IMR-90 (cell line): ENCODE measurements at regions not wholly inside any gene's neighbourhood (a gene's known extent, or its start where the extent isn't known, plus 50 kb on each side); places are given as distances from the start of the nearest gene placed in this dataset.
"Not testable (repeated sequence)": the region's sequence is repeated elsewhere in the genome, so short reads cannot be mapped to it uniquely, and the experiment has no call there.

Experiments
- ATAC-seq: fragments of 200-7000 bp; cut with Tn5 transposase; 2 replicates; pipeline ENCODE4 v1.9.1; 2020; ENCODE audit warnings: low read depth, mild to moderate bottlenecking, moderate library complexity
- BruUV-seq: library from RNA; stranded (reverse); fragments of 400-500 nt; replicated peaks from 2 replicates; lab custom pipeline; 2021; lab: Mats Ljungman, UMichigan
- CTCF ChIA-PET: fragments of 300-600 bp; formaldehyde crosslinking; extraction: SDS; loops from one replicate; lab custom pipeline; 2021; ENCODE audit warnings: antibody characterized with exemption; lab: Yijun Ruan, JAX
- POLR2A ChIA-PET: fragments of 300-600 bp; sonication (Branson Sonifier 250); formaldehyde crosslinking; loops from one replicate; lab custom pipeline; 2022; ENCODE audit warnings: antibody characterized with exemption; ENCODE audit not compliant: unreplicated experiment; lab: Charles Lee
- DNase-seq: peaks from one replicate; pipeline ENCODE4 v3.0.0; 2013
- H2AFZ ChIP-seq: replicated peaks from 2 replicates; pipeline ENCODE3; 2013; ENCODE audit warnings: low read length, mild to moderate bottlenecking; ENCODE audit not compliant: poor library complexity
- H2AK5ac ChIP-seq: 2 replicates; pipeline ENCODE4 v1.6.1; 2013; ENCODE audit warnings: low read depth, low read length, inconsistent platforms
- H2AK9ac ChIP-seq: replicated peaks from 2 replicates; pipeline ENCODE3; 2013; ENCODE audit warnings: mild to moderate bottlenecking, low read depth, low read length, moderate library complexity; ENCODE audit not compliant: poor library complexity
- H2BK120ac ChIP-seq: 2 replicates; pipeline ENCODE4 v1.6.1; 2013; ENCODE audit warnings: low read depth, low read length, inconsistent platforms
- H2BK15ac ChIP-seq: 3 replicates; pipeline ENCODE4 v1.6.1; 2013; ENCODE audit warnings: low read depth, low read length, inconsistent platforms
- H2BK20ac ChIP-seq: 2 replicates; pipeline ENCODE4 v1.6.1; 2013; ENCODE audit warnings: low read depth, mild to moderate bottlenecking, inconsistent platforms, low read length, moderate library complexity
- H2BK5ac ChIP-seq: 2 replicates; pipeline ENCODE4 v1.6.1; 2013; ENCODE audit warnings: mild to moderate bottlenecking, low read depth, low read length, inconsistent platforms; ENCODE audit not compliant: poor library complexity, severe bottlenecking
- H3K14ac ChIP-seq: replicated peaks from 2 replicates; pipeline ENCODE4 v1.6.1; 2013; ENCODE audit warnings: low read depth, low read length, inconsistent platforms
- H3K18ac ChIP-seq: 2 replicates; pipeline ENCODE4 v1.6.1; 2013; ENCODE audit warnings: low read depth, low read length, control low read depth
- H3K23ac ChIP-seq: 2 replicates; pipeline ENCODE4 v1.6.1; 2013; ENCODE audit warnings: low read depth, low read length, inconsistent platforms
- H3K27ac ChIP-seq: 2 replicates; pipeline ENCODE4 v1.5.1; 2013; ENCODE audit warnings: mild to moderate bottlenecking, control low read depth, low read length; ENCODE audit not compliant: insufficient read depth
- H3K27me3 ChIP-seq: 2 replicates; pipeline ENCODE4 v1.6.1; 2013; ENCODE audit warnings: low read length; ENCODE audit not compliant: control insufficient read depth, insufficient read depth
- H3K36me3 ChIP-seq: 2 replicates; pipeline ENCODE4 v1.6.1; 2013; ENCODE audit warnings: low read length, mixed read lengths; ENCODE audit not compliant: control insufficient read depth, insufficient read depth
- H3K4ac ChIP-seq: 2 replicates; pipeline ENCODE4 v1.6.1; 2013; ENCODE audit warnings: low read depth, low read length, inconsistent platforms
- H3K4me1 ChIP-seq: 2 replicates; pipeline ENCODE4 v1.6.1; 2013; ENCODE audit warnings: low read length, mixed read lengths; ENCODE audit not compliant: control insufficient read depth, insufficient read depth
- H3K4me2 ChIP-seq: 2 replicates; pipeline ENCODE4 v1.6.1; 2013; ENCODE audit warnings: low read depth, mild to moderate bottlenecking, control low read depth, low read length, moderate library complexity
- H3K4me3 ChIP-seq: 2 replicates; pipeline ENCODE4 v1.5.1; 2013; ENCODE audit warnings: low read depth, mild to moderate bottlenecking, control low read depth, low read length, moderate library complexity; ENCODE audit not compliant: insufficient read depth
- H3K56ac ChIP-seq: 2 replicates; pipeline ENCODE4 v1.6.1; 2013; ENCODE audit warnings: low read length, inconsistent platforms; ENCODE audit not compliant: insufficient read depth; ENCODE audit errors: extremely low read depth
- H3K79me1 ChIP-seq, 2 experiments: 2 replicates each; pipeline ENCODE4 v1.6.1; 2013; ENCODE audit warnings: low read length in 2 of 2, inconsistent platforms in 1 of 2, low read depth in 1 of 2
- H3K9ac ChIP-seq: 2 replicates; pipeline ENCODE4 v1.6.1; 2013; ENCODE audit warnings: low read depth, low read length, control low read depth
- H3K9me1 ChIP-seq: 2 replicates; pipeline ENCODE4 v1.6.1; 2013; ENCODE audit warnings: low read length, inconsistent platforms; ENCODE audit not compliant: insufficient read depth
- H3K9me3 ChIP-seq: 2 replicates; pipeline ENCODE4 v1.6.1; 2013; ENCODE audit warnings: low read length; ENCODE audit not compliant: control insufficient read depth, insufficient read depth
- H4K20me1 ChIP-seq: 2 replicates; pipeline ENCODE4 v1.6.1; 2013; ENCODE audit warnings: low read length, inconsistent platforms; ENCODE audit not compliant: insufficient read depth
- H4K5ac ChIP-seq: 2 replicates; pipeline ENCODE4 v1.6.1; 2013; ENCODE audit warnings: mild to moderate bottlenecking, low read depth, low read length, control low read depth
- H4K8ac ChIP-seq, 2 experiments: 2 replicates each; pipeline ENCODE4 v1.6.1; 2013; ENCODE audit warnings: low read depth in 2 of 2, low read length in 2 of 2, control low read depth in 1 of 2, inconsistent platforms in 1 of 2
- H4K91ac ChIP-seq: 2 replicates; pipeline ENCODE4 v1.6.1; 2013; ENCODE audit warnings: low read depth, low read length, inconsistent platforms; ENCODE audit not compliant: insufficient read depth
- WGBS, 2 experiments: methylation state at CpG; one replicate each; pipeline versions ENCODE4 v1.1.5 to v1.1.7; 2013; ENCODE audit warnings: missing lambda C conversion rate in 2 of 2; ENCODE audit not compliant: insufficient read length in 1 of 2; ENCODE audit errors: extremely low coverage in 2 of 2; 5-methylcytosine and 5-hydroxymethylcytosine counted together
- dilution Hi-C: fragments of 300-500 bp; cut with HindIII; formaldehyde crosslinking; loops from one replicate; pipeline ENCODE4 v1.14.3; 2018; ENCODE audit warnings: low sequenced_read_pairs; ENCODE audit not compliant: unreplicated experiment
- in situ Hi-C: fragments of 300-500 bp; cut with MboI; formaldehyde crosslinking; loops from 3 replicates; pipeline ENCODE4 v1.14.3; 2019; ENCODE audit warnings: low sequenced_read_pairs, inconsistent platforms, mixed read lengths
- intact Hi-C: fragments of 100-400 bp; cut with micrococcal nuclease; formaldehyde crosslinking; loops from 2 replicates; pipeline ENCODE4 v1.10.0; 2022

DNA sequence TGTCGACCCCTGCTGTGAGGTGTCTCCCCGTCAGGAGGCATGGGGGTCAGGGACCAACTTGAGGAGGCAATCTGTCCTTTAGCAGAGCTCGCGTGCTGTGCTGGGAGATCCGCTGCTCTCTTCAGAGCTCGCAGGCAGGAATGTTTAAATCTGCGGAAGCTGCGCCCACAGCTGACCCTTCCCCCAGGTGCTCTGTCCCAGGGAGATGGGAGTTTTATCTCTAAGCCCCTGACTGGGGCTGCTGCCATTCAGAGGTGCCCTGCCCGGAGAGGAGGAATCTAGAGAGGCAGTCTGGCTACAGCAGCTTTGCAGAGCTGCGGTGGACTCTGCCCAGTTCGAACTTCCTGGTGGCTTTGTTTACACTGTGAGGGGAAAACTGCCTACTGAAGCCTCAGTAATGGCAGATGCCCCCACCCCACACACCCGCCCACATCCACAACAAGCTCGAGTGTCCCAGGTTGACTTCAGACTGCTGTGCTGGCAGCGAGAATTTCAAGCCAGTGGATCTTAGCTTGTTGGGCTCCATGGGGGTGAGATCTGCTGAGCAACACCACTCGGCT lies 133.1 kb downstream of the CENPC start:
- H2BK120ac ChIP-seq, H3K23ac ChIP-seq, in situ Hi-C loops, H4K91ac ChIP-seq, H3K36me3 ChIP-seq, DNase-seq, H3K27ac ChIP-seq, H4K5ac ChIP-seq, H2AFZ ChIP-seq, H3K4me2 ChIP-seq, ATAC-seq, H3K9me1 ChIP-seq, H2BK5ac ChIP-seq, H3K9ac ChIP-seq, dilution Hi-C loops, CTCF ChIA-PET, H4K20me1 ChIP-seq, H2AK9ac ChIP-seq, H2BK20ac ChIP-seq, H3K14ac ChIP-seq, H3K79me1 ChIP-seq, BruUV-seq, H3K56ac ChIP-seq, H3K9me3 ChIP-seq, H3K18ac ChIP-seq, POLR2A ChIA-PET, H3K4ac ChIP-seq, H2AK5ac ChIP-seq, H3K4me1 ChIP-seq, intact Hi-C loops, H4K8ac ChIP-seq, H2BK15ac ChIP-seq, H3K27me3 ChIP-seq, H3K4me3 ChIP-seq: not testable (repeated sequence)
- 0% methylated on average over 1 of the region's 15 CpGs; no CpG with 5 or more reads in 1 of the 2 experiments for WGBS, 2 experiments
